ENCODE measurements at regions not wholly inside any gene's neighbourhood (a gene's known extent, or its start where the extent isn't known, plus 50 kb on each side); places are given as distances from the start of the nearest gene placed in this dataset.

- TF ChIP-seq CTCF (IDR thresholded peaks at IDR 0.05) (no peak), POLR2A (IDR thresholded peaks at IDR 0.05) (no peak)
These were observed 372.8 kb downstream of the TMEM121 start for GRCh38 chr14:105899071-105899641.
